ENCODE measurements at regions not wholly inside any gene's neighbourhood (a gene's known extent, or its start where the extent isn't known, plus 50 kb on each side); places are given as distances from the start of the nearest gene placed in this dataset.
A peak's percentile ranks its signal among the peaks of the same experiment; 100 is the strongest.

DNA sequence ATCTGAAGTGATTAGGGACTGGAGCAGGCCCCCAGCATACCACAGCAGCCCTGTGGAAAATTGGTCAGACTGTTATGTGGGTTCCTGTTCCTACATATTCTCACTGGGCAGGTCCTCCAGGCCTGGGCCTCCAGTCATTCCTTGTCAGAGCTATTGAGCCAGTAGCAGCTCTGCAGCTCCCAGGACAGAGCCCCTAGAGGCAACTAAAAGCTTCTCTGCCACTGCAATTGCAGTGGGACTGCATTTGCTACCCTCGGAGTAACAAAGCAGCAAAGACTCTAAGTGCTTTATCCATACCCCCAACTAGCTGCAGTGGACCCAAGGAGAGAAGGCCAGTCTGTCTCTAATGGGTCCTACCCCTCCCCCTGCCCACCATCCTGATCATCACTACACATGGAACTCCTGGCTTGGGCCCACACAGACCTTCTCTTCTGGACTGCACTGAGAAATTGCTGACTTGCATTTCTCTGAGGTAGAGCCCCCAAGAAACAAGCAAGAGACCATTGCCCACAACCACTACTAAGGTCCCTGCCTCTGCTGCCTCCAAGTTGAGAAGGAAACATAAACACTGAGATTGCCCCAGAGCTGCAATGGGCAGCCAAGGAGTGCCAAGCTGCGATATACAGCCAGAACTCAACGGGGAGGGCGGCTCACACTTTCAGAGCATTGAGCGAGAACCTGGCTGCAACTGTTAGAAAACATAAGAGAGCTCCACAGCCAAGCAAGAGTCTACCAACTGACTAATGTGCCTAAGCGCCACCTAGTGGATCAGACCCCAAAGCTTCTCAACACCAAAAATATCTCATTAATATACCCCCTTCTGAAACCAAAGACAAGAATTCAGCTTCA lies 738.7 kb upstream of the NDST4 start:
- DNase-seq (peak; percentile 59), ATAC-seq (peak; percentile 64)
- H3K9ac ChIP-seq (ENCODE audit: low read length) = no peak overlapping the region
- H3K27me3 ChIP-seq (ENCODE audit: low read length) = no peaks in the 10 kb centered on the region
- H3F3A ChIP-seq (ENCODE audit: low read length, unreplicated experiment) = no peaks in the 10 kb centered on the region
- H3K79me2 ChIP-seq (ENCODE audit: low read length) = no peaks in the 10 kb centered on the region
- H3K36me3 ChIP-seq (ENCODE audit: low read depth, low read length) = no peaks in the 10 kb centered on the region
- no TSS peak for BruUV-seq (replicated peaks)
- TF ChIP-seq, protein P1, sequence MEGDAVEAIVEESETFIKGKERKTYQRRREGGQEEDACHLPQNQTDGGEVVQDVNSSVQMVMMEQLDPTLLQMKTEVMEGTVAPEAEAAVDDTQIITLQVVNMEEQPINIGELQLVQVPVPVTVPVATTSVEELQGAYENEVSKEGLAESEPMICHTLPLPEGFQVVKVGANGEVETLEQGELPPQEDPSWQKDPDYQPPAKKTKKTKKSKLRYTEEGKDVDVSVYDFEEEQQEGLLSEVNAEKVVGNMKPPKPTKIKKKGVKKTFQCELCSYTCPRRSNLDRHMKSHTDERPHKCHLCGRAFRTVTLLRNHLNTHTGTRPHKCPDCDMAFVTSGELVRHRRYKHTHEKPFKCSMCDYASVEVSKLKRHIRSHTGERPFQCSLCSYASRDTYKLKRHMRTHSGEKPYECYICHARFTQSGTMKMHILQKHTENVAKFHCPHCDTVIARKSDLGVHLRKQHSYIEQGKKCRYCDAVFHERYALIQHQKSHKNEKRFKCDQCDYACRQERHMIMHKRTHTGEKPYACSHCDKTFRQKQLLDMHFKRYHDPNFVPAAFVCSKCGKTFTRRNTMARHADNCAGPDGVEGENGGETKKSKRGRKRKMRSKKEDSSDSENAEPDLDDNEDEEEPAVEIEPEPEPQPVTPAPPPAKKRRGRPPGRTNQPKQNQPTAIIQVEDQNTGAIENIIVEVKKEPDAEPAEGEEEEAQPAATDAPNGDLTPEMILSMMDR (conservative IDR thresholded peaks at IDR 0.05; ENCODE audit: low read depth, low read length) = peak; percentile 67
- no peak for TF ChIP-seq EZH2 (IDR thresholded peaks at IDR 0.05; ENCODE audit: low read length, unreplicated experiment)
- TF ChIP-seq EZH2phosphoT487 (IDR thresholded peaks at IDR 0.05; ENCODE audit: borderline replicate concordance, low read length) = no peak
- H3K9me2 ChIP-seq (replicated peaks; ENCODE audit: low read length) = no peaks in the 10 kb centered on the region
- no peaks in the 10 kb centered on the region for H3K4me1 ChIP-seq (ENCODE audit: insufficient read depth, low read length)
- H4K20me1 ChIP-seq (ENCODE audit: low read length) = no peaks in the 10 kb centered on the region
- no peaks in the 10 kb centered on the region for H3K9me3 ChIP-seq (ENCODE audit: low read length)
- H3K4me2 ChIP-seq (ENCODE audit: low read length) = no peak overlapping the region
- no peak overlapping the region for H2AFZ ChIP-seq (ENCODE audit: low read length)
- no peak overlapping the region for H3K4me3 ChIP-seq (ENCODE audit: low read length)
- ChIA-PET CTCF (interaction anchor here (0.5 to 1.5 kb wide), 4 partner anchors 72 to 438 kb away, joined by 3 to 10 read pairs (median 8); no protein-coding TSS in a partner anchor), POLR2A (ENCODE audit: unreplicated experiment) (interaction anchor here (0.6 kb wide), 1 partner anchor 70 kb away, joined by 3 read pairs; no protein-coding TSS in a partner anchor)
- H3K27ac ChIP-seq (ENCODE audit: low read length) = no peak overlapping the region
- intact Hi-C loops (cut with micrococcal nuclease) = loop anchor here (2.0 to 5.0 kb wide), 5 partner anchors 180 to 1071 kb away; no protein-coding TSS in a partner anchor

DNA sequence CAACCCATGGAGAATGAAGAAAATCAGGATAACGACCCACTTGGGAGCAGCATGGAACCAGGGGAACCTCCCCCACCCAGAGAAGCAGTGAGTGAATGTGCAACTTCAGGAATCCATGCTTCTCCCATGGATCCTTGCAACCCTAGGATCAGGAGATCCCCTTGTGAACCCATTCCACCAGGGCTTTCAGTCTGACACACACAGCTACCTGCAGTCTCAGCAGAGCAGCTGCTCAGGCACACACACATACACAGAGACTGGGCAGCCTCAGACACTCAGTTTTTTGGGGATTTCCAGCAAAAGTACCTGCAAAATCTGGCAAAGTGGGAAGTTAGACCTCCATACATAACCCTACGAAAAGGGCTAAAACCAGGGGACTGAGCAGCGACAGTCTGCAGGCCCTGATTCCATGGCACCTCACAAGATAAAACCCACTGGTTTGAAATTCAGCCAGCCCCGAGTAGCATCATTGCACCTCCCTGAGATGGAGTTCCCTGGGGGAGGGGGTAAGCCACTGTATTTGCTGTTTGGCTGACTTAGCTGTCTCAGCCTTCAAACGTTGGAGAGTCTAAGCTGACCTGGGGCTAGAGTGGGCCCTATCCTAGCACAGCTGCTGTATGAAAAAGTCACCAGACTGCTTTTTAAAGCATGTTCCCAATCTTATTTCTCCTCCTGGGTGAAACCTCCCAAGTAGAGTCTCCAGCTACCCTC lies 737.5 kb upstream of the NDST4 start:
- Histone ChIP-seq H3K27ac (ENCODE audit: low read length) (no peak overlapping the region), H3K9me2 (replicated peaks; ENCODE audit: low read length) (no peaks in the 10 kb centered on the region), H3F3A (ENCODE audit: low read length, unreplicated experiment) (no peaks in the 10 kb centered on the region), H3K9ac (ENCODE audit: low read length) (no peak overlapping the region), H4K20me1 (ENCODE audit: low read length) (no peaks in the 10 kb centered on the region), H3K9me3 (ENCODE audit: low read length) (no peaks in the 10 kb centered on the region), H3K4me3 (ENCODE audit: low read length) (no peak overlapping the region), H3K4me2 (ENCODE audit: low read length) (no peak overlapping the region), H3K79me2 (ENCODE audit: low read length) (no peaks in the 10 kb centered on the region), H2AFZ (ENCODE audit: low read length) (no peak overlapping the region), H3K27me3 (ENCODE audit: low read length) (no peaks in the 10 kb centered on the region), H3K36me3 (ENCODE audit: low read depth, low read length) (no peaks in the 10 kb centered on the region), H3K4me1 (ENCODE audit: insufficient read depth, low read length) (no peaks in the 10 kb centered on the region)
- no peak for DNase-seq
- ATAC-seq = no peak
- POLR2A ChIA-PET (ENCODE audit: unreplicated experiment) = no interaction called here
- TF ChIP-seq EZH2 (IDR thresholded peaks at IDR 0.05; ENCODE audit: low read length, unreplicated experiment) (no peak), EZH2phosphoT487 (IDR thresholded peaks at IDR 0.05; ENCODE audit: borderline replicate concordance, low read length) (no peak)
- TF ChIP-seq, protein P1 (conservative IDR thresholded peaks at IDR 0.05; ENCODE audit: low read depth, low read length) = no peak
- CTCF ChIA-PET = no interaction called here
- intact Hi-C loops (cut with micrococcal nuclease) = loop anchor here (5.0 kb wide), 3 partner anchors 179 to 759 kb away; no protein-coding TSS in a partner anchor
- BruUV-seq (replicated peaks) = no TSS peak

Data from PC-3 (cell line).